ENCODE measurements at regions not wholly inside any gene's neighbourhood (a gene's known extent, or its start where the extent isn't known, plus 50 kb on each side); places are given as distances from the start of the nearest gene placed in this dataset.
"Not testable (repeated sequence)": the region's sequence is repeated elsewhere in the genome, so short reads cannot be mapped to it uniquely, and the experiment has no call there.

GRCh38 chr1:59195151-59195550, 101.7 kb upstream of the FGGY start:
- Histone ChIP-seq H3K4me3 (ENCODE audit: low read depth, low read length) (no peak overlapping the region), H3K9ac (ENCODE audit: low read depth, low read length) (no peak overlapping the region), H3K9me3 (ENCODE audit: control insufficient read depth, insufficient read depth, low read length) (no peaks in the 10 kb centered on the region), H3K4me1 (ENCODE audit: control insufficient read depth, insufficient read depth, low read length) (no peaks in the 10 kb centered on the region), H3K27me3 (ENCODE audit: control insufficient read depth, insufficient read depth, low read length) (no peaks in the 10 kb centered on the region), H3K36me3 (ENCODE audit: control insufficient read depth, insufficient read depth, low read length) (no peaks in the 10 kb centered on the region)

DNA sequence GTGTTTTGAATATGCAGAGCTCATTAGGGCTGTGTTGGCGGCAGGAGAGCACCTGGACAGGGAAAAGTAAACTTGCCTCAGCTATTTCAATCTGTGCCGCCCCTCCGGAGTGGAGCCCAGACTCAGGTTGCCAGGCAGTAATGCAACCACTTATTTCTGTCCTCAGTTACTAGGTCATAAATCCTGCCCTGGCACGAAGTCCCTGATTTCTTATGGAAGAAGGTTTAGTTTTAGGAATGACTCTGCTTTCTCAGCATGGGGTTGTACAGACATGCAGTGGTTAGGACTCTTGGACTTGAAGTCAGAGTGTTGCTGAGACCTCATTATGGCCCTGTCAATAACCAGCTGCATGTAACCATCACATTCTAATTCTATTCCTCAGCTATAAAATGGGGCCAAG, 98.3 kb upstream of the FGGY start:
- Histone ChIP-seq H3K9me3 (ENCODE audit: control insufficient read depth, insufficient read depth, low read length) (no peaks in the 10 kb centered on the region), H3K9ac (ENCODE audit: low read depth, low read length) (no peak overlapping the region), H3K27me3 (ENCODE audit: control insufficient read depth, insufficient read depth, low read length) (no peaks in the 10 kb centered on the region), H3K36me3 (ENCODE audit: control insufficient read depth, insufficient read depth, low read length) (no peaks in the 10 kb centered on the region), H3K4me3 (ENCODE audit: low read depth, low read length) (no peak overlapping the region), H3K4me1 (ENCODE audit: control insufficient read depth, insufficient read depth, low read length) (no peaks in the 10 kb centered on the region)

GRCh38 chr1:59199147-59199546, 97.7 kb upstream of the FGGY start:
- H3K9me3 ChIP-seq (ENCODE audit: control insufficient read depth, insufficient read depth, low read length): no peaks in the 10 kb centered on the region
- no peaks in the 10 kb centered on the region for H3K27me3 ChIP-seq (ENCODE audit: control insufficient read depth, insufficient read depth, low read length)
- no peaks in the 10 kb centered on the region for H3K4me1 ChIP-seq (ENCODE audit: control insufficient read depth, insufficient read depth, low read length)
- H3K4me3 ChIP-seq (ENCODE audit: low read depth, low read length): no peak overlapping the region
- H3K36me3 ChIP-seq (ENCODE audit: control insufficient read depth, insufficient read depth, low read length): no peaks in the 10 kb centered on the region
- no peak overlapping the region for H3K9ac ChIP-seq (ENCODE audit: low read depth, low read length)

GRCh38 chr1:59199719-59200376, 97.0 kb upstream of the FGGY start:
- H3K9me3 ChIP-seq (ENCODE audit: control insufficient read depth, insufficient read depth, low read length): no peaks in the 10 kb centered on the region

GRCh38 chr1:59201341-59201740, 95.6 kb upstream of the FGGY start:
- H3K27me3 ChIP-seq (ENCODE audit: control insufficient read depth, insufficient read depth, low read length): no peaks in the 10 kb centered on the region
- no peak overlapping the region for H3K9ac ChIP-seq (ENCODE audit: low read depth, low read length)
- no peak overlapping the region for H3K4me3 ChIP-seq (ENCODE audit: low read depth, low read length)
- no peaks in the 10 kb centered on the region for H3K36me3 ChIP-seq (ENCODE audit: control insufficient read depth, insufficient read depth, low read length)
- no peaks in the 10 kb centered on the region for H3K4me1 ChIP-seq (ENCODE audit: control insufficient read depth, insufficient read depth, low read length)
- H3K9me3 ChIP-seq (ENCODE audit: control insufficient read depth, insufficient read depth, low read length): no peaks in the 10 kb centered on the region

More at GRCh38 chr1:59199719-59200376, 97.0 kb upstream of the FGGY start:
- H3K4me3 ChIP-seq (ENCODE audit: low read depth, low read length): no peak overlapping the region
- H3K36me3 ChIP-seq (ENCODE audit: control insufficient read depth, insufficient read depth, low read length): no peaks in the 10 kb centered on the region
- no peak overlapping the region for H3K9ac ChIP-seq (ENCODE audit: low read depth, low read length)
- H3K27me3 ChIP-seq (ENCODE audit: control insufficient read depth, insufficient read depth, low read length): no peaks in the 10 kb centered on the region
- no peaks in the 10 kb centered on the region for H3K4me1 ChIP-seq (ENCODE audit: control insufficient read depth, insufficient read depth, low read length)

GRCh38 chr1:59202455-59202854, 94.4 kb upstream of the FGGY start:
- H3K9ac ChIP-seq (ENCODE audit: low read depth, low read length): no peak overlapping the region
- H3K36me3 ChIP-seq (ENCODE audit: control insufficient read depth, insufficient read depth, low read length): no peaks in the 10 kb centered on the region
- H3K4me1 ChIP-seq (ENCODE audit: control insufficient read depth, insufficient read depth, low read length): no peaks in the 10 kb centered on the region
- H3K27me3 ChIP-seq (ENCODE audit: control insufficient read depth, insufficient read depth, low read length): no peaks in the 10 kb centered on the region
- H3K4me3 ChIP-seq (ENCODE audit: low read depth, low read length): no peak overlapping the region
- H3K9me3 ChIP-seq (ENCODE audit: control insufficient read depth, insufficient read depth, low read length): no peaks in the 10 kb centered on the region

DNA sequence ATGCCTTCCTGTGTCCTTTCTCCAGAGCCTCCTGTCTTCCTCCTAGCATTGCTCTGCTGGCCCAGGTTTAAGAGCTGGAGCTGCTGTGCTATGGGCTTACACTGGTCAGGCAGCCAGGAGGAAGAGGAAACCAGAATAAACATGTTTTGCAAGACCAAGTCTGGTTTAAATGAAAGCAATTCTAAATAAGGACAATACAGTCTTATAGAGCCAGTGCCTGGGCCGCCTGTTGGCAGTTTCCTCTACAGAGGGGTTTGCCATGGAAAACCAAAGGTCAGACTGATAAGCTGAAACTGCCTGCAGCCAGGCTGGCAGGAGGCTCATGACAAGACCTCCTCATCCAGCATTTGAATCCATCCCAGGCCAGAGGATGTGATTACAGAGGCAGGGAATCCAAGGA, 92.9 kb upstream of the FGGY start:
- Histone ChIP-seq H3K36me3 (ENCODE audit: control insufficient read depth, insufficient read depth, low read length) (no peaks in the 10 kb centered on the region), H3K4me3 (ENCODE audit: low read depth, low read length) (no peak overlapping the region), H3K4me1 (ENCODE audit: control insufficient read depth, insufficient read depth, low read length) (no peaks in the 10 kb centered on the region), H3K9me3 (ENCODE audit: control insufficient read depth, insufficient read depth, low read length) (no peaks in the 10 kb centered on the region), H3K9ac (ENCODE audit: low read depth, low read length) (no peak overlapping the region), H3K27me3 (ENCODE audit: control insufficient read depth, insufficient read depth, low read length) (no peaks in the 10 kb centered on the region)

DNA sequence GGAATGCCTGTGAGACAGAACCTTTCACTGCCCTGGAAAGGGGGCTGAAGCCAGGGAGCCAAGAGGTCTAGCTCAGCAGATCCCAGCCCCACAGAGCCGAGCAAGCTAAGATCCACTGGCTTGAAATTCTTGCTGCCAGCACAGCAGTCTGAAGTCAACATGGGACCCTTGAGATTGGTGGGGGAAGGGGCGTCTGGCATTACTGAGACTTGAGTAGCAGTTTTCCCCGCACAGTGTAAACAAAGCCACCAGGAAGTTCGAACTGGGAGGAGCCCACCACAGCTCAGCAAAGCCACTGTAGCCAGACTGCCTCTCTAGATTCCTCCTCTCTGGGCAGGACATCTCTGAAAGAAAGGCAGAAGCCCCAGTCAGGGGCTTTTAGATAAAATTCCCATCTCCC, 90.3 kb upstream of the FGGY start:
- H3K27me3 ChIP-seq (ENCODE audit: control insufficient read depth, insufficient read depth, low read length); H3K9ac ChIP-seq (ENCODE audit: low read depth, low read length); H3K4me1 ChIP-seq (ENCODE audit: control insufficient read depth, insufficient read depth, low read length); H3K36me3 ChIP-seq (ENCODE audit: control insufficient read depth, insufficient read depth, low read length); H3K9me3 ChIP-seq (ENCODE audit: control insufficient read depth, insufficient read depth, low read length); H3K4me3 ChIP-seq (ENCODE audit: low read depth, low read length): not testable (repeated sequence)

DNA sequence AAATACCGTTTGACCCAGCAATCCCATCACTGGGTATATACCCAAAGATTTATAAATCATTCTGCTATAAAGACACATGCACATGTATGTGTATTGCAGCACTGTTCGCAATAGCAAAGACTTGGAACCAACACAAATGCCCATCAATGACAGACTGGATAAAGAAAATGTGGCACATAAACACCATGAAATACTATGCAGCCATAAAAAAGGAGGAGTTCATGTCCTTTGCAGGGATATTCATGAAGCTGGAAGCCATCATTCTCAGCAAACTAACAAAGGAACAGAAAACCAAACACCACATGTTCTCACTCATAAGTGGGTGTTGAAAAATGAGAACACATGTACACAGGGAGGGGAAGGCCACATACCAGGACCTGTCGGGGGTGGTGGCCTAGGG, 86.5 kb upstream of the FGGY start:
- not testable (repeated sequence) for H3K4me3 ChIP-seq (ENCODE audit: low read depth, low read length); H3K27me3 ChIP-seq (ENCODE audit: control insufficient read depth, insufficient read depth, low read length); H3K4me1 ChIP-seq (ENCODE audit: control insufficient read depth, insufficient read depth, low read length); H3K9me3 ChIP-seq (ENCODE audit: control insufficient read depth, insufficient read depth, low read length); H3K36me3 ChIP-seq (ENCODE audit: control insufficient read depth, insufficient read depth, low read length); H3K9ac ChIP-seq (ENCODE audit: low read depth, low read length)

DNA sequence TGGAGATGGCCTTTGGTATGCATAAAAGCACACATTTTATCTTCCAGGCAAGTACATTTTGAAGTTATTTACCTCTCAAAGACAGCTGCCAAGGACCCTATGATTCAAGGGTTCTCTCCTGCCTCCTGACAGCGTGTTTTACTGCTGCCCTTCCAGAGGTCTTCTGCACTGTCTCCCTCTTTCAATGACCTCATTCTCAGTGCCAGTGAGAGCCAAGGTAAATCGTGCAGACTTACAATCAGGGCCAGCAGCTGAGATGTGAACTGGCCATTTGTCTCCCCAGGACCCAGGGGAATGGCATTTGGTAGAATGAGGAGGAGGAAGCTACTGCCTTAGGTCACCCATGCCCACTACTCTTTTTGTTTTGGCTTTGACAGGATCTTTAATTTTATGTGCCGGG, 84.2 kb upstream of the FGGY start:
- Histone ChIP-seq H3K4me3 (ENCODE audit: low read depth, low read length) (no peak overlapping the region), H3K36me3 (ENCODE audit: control insufficient read depth, insufficient read depth, low read length) (no peaks in the 10 kb centered on the region)

DNA sequence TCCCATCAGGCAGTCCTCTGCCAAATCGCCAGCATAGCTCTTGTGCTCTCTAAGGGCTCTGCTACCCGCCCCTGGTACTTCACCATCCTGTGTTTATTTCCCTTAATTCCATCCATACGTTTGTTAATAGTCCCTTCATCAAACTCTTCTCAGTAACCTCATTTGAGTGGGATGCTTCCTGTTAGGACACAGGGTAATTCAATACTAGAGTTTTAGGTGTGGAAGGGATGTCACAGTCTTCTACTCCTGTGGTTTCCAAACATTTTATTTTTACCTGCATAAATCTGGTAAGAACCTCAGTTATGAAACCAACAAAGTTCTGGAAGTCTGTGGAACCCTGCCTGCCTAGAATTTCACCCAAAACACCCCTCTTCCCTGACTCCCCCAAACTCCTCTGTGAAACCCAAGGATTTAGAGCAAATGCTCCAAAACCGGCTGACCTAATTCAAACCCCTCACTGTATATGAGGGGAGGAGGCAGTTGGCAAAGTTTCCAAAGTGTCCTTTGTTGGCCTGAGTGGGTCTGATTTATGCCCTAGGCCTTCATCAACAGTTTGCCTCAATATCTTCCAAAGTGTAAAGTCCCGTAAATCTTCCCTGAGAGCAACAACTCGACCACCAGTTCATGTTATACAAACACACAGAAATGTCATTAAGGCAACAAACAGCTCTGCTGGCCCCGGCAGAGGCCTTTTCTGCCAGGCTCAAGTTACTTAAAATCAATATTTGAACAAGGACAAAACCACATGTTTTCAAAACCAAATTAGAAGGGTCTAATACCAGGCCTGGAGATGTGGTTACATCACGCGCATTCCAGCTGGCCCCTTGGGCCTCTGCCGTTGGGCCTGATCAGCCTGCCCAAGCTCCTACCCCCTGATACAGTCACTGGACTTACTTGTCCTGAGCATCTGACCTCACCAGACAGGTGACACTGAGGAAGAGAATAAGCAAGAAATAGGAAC, 82.4 kb upstream of the FGGY start:
- Histone ChIP-seq H3K36me3 (ENCODE audit: control insufficient read depth, insufficient read depth, low read length) (no peaks in the 10 kb centered on the region), H3K9me3 (ENCODE audit: control insufficient read depth, insufficient read depth, low read length) (no peaks in the 10 kb centered on the region), H3K4me1 (ENCODE audit: control insufficient read depth, insufficient read depth, low read length) (no peaks in the 10 kb centered on the region), H3K9ac (ENCODE audit: low read depth, low read length) (no peak overlapping the region), H3K4me3 (ENCODE audit: low read depth, low read length) (no peak overlapping the region), H3K27me3 (ENCODE audit: control insufficient read depth, insufficient read depth, low read length) (no peaks in the 10 kb centered on the region)

More for the DNA sequence above, 84.2 kb upstream of the FGGY start:
- H3K4me1 ChIP-seq (ENCODE audit: control insufficient read depth, insufficient read depth, low read length): no peaks in the 10 kb centered on the region
- H3K27me3 ChIP-seq (ENCODE audit: control insufficient read depth, insufficient read depth, low read length): no peaks in the 10 kb centered on the region
- H3K9ac ChIP-seq (ENCODE audit: low read depth, low read length): no peak overlapping the region
- H3K9me3 ChIP-seq (ENCODE audit: control insufficient read depth, insufficient read depth, low read length): no peaks in the 10 kb centered on the region

DNA sequence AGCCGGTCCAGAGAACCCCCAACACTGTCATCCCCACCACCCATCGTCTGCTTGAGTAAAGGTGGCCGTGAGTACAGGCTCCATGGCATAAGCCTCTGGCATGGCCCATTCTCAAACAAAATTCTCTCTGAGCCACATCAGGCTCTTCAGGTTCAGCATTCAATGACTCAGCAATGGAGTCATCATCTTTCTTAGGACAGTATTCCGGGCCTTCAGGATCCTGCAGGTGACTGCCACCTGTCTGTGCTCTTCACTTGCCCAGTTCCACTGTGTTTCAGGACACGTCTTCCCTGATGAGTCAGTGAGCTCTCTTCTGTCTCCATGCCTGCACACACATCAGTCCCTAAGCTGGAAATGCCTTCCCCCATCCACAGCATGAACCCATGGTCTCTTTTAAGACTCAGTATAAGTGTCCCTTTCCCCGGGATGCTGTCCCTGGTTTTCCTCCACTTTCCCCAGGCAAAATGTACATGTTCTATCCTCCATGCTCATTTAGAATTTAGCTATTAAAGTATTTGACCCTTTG, 81.1 kb upstream of the FGGY start:
- no peak overlapping the region for H3K9ac ChIP-seq (ENCODE audit: low read depth, low read length)
- no peak overlapping the region for H3K4me3 ChIP-seq (ENCODE audit: low read depth, low read length)
- no peaks in the 10 kb centered on the region for H3K4me1 ChIP-seq (ENCODE audit: control insufficient read depth, insufficient read depth, low read length)
- no peaks in the 10 kb centered on the region for H3K9me3 ChIP-seq (ENCODE audit: control insufficient read depth, insufficient read depth, low read length)
- H3K27me3 ChIP-seq (ENCODE audit: control insufficient read depth, insufficient read depth, low read length): no peaks in the 10 kb centered on the region
- H3K36me3 ChIP-seq (ENCODE audit: control insufficient read depth, insufficient read depth, low read length): no peaks in the 10 kb centered on the region

All from iPS-15b (cell line).